ENCODE measurements at regions not wholly inside any gene's neighbourhood (a gene's known extent, or its start where the extent isn't known, plus 50 kb on each side); places are given as distances from the start of the nearest gene placed in this dataset.
"Not testable (repeated sequence)": the region's sequence is repeated elsewhere in the genome, so short reads cannot be mapped to it uniquely, and the experiment has no call there.

- no peaks in the 10 kb centered on the region for H3K36me3 ChIP-seq (ENCODE audit: control insufficient read depth in 3 of 3, insufficient read depth in 2 of 3, low read depth in 1 of 3, low read length in 3 of 3)
- no peaks in the 10 kb centered on the region for H3K27me3 ChIP-seq (ENCODE audit: control insufficient read depth in 3 of 3, insufficient read depth in 3 of 3, low read length in 3 of 3)
- H3K27ac ChIP-seq (ENCODE audit: low read depth in 1 of 3, low read length in 2 of 3), result no peak overlapping the region
- 95 to 98% (median 96%) methylated on average over 2 of the region's 2 CpGs for WGBS, 3 donors
- DNase-seq (no peak), FAIRE-seq (no peak)
- no peak overlapping the region for H3K4me3 ChIP-seq (ENCODE audit: low read depth in 1 of 3, low read length in 3 of 3)
- peaks cover 0 to 16% of the 10 kb centered on the region in 2 donors for H3K9me3 ChIP-seq (ENCODE audit: control insufficient read depth in 2 of 2, insufficient read depth in 1 of 2, low read depth in 1 of 2, low read length in 1 of 2)
- H3K4me1 ChIP-seq (ENCODE audit: control insufficient read depth in 3 of 3, insufficient read depth in 2 of 3, low read depth in 1 of 3, low read length in 2 of 3), result no peaks in the 10 kb centered on the region
These were observed 133.9 kb upstream of the TSPAN8 start for GRCh38 chr12:71291746-71292145.

- no peak for DNase-seq
- Histone ChIP-seq H3K4me3 (ENCODE audit: low read depth in 1 of 3, low read length in 3 of 3) (no peak overlapping the region), H3K27me3 (ENCODE audit: control insufficient read depth in 3 of 3, insufficient read depth in 3 of 3, low read length in 3 of 3) (no peaks in the 10 kb centered on the region), H3K9me3 (ENCODE audit: control insufficient read depth in 2 of 2, insufficient read depth in 1 of 2, low read depth in 1 of 2, low read length in 1 of 2) (no peaks in the 10 kb centered on the region), H3K4me1 (ENCODE audit: control insufficient read depth in 3 of 3, insufficient read depth in 2 of 3, low read depth in 1 of 3, low read length in 2 of 3) (no peaks in the 10 kb centered on the region), H3K36me3 (ENCODE audit: control insufficient read depth in 3 of 3, insufficient read depth in 2 of 3, low read depth in 1 of 3, low read length in 3 of 3) (no peaks in the 10 kb centered on the region), H3K27ac (ENCODE audit: low read depth in 1 of 3, low read length in 2 of 3) (no peak overlapping the region)
- 95 to 97% (median 95%) methylated on average over 1 of the region's 1 CpG for WGBS, 3 donors
- FAIRE-seq, result no peak
These were observed 126.1 kb upstream of the TSPAN8 start for GRCh38 chr12:71283883-71284282.

GRCh38 chr12:71282925-71283324 is 125.1 kb upstream of the TSPAN8 start:
- Histone ChIP-seq H3K4me3 (ENCODE audit: low read depth in 1 of 3, low read length in 3 of 3) (no peak overlapping the region), H3K36me3 (ENCODE audit: control insufficient read depth in 3 of 3, insufficient read depth in 2 of 3, low read depth in 1 of 3, low read length in 3 of 3) (no peaks in the 10 kb centered on the region), H3K9me3 (ENCODE audit: control insufficient read depth in 2 of 2, insufficient read depth in 1 of 2, low read depth in 1 of 2, low read length in 1 of 2) (no peaks in the 10 kb centered on the region), H3K27ac (ENCODE audit: low read depth in 1 of 3, low read length in 2 of 3) (no peak overlapping the region), H3K4me1 (ENCODE audit: control insufficient read depth in 3 of 3, insufficient read depth in 2 of 3, low read depth in 1 of 3, low read length in 2 of 3) (no peaks in the 10 kb centered on the region), H3K27me3 (ENCODE audit: control insufficient read depth in 3 of 3, insufficient read depth in 3 of 3, low read length in 3 of 3) (no peaks in the 10 kb centered on the region)
- DNase-seq (no peak), FAIRE-seq (no peak)
- WGBS, 3 donors, result 76 to 91% (median 88%) methylated on average over 5 of the region's 5 CpGs

GRCh38 chr12:71282020-71282419 is 124.2 kb upstream of the TSPAN8 start:
- FAIRE-seq (no peak), DNase-seq (no peak)
- WGBS, 3 donors, result 70 to 84% (median 72%) methylated on average over 4 of the region's 4 CpGs
- Histone ChIP-seq H3K4me1 (ENCODE audit: control insufficient read depth in 3 of 3, insufficient read depth in 2 of 3, low read depth in 1 of 3, low read length in 2 of 3) (no peaks in the 10 kb centered on the region), H3K9me3 (ENCODE audit: control insufficient read depth in 2 of 2, insufficient read depth in 1 of 2, low read depth in 1 of 2, low read length in 1 of 2) (no peaks in the 10 kb centered on the region), H3K4me3 (ENCODE audit: low read depth in 1 of 3, low read length in 3 of 3) (no peak overlapping the region), H3K27me3 (ENCODE audit: control insufficient read depth in 3 of 3, insufficient read depth in 3 of 3, low read length in 3 of 3) (no peaks in the 10 kb centered on the region), H3K36me3 (ENCODE audit: control insufficient read depth in 3 of 3, insufficient read depth in 2 of 3, low read depth in 1 of 3, low read length in 3 of 3) (no peaks in the 10 kb centered on the region), H3K27ac (ENCODE audit: low read depth in 1 of 3, low read length in 2 of 3) (no peak overlapping the region)

GRCh38 chr12:71281425-71281824 is 123.6 kb upstream of the TSPAN8 start:
- no peaks in the 10 kb centered on the region for H3K27me3 ChIP-seq (ENCODE audit: control insufficient read depth in 3 of 3, insufficient read depth in 3 of 3, low read length in 3 of 3)
- 78 to 80% (median 78%) methylated on average over 2 of the region's 2 CpGs for WGBS, 3 donors
- H3K9me3 ChIP-seq (ENCODE audit: control insufficient read depth in 2 of 2, insufficient read depth in 1 of 2, low read depth in 1 of 2, low read length in 1 of 2), result no peaks in the 10 kb centered on the region
- H3K36me3 ChIP-seq (ENCODE audit: control insufficient read depth in 3 of 3, insufficient read depth in 2 of 3, low read depth in 1 of 3, low read length in 3 of 3), result no peaks in the 10 kb centered on the region
- FAIRE-seq (no peak), DNase-seq (no peak)
- H3K4me3 ChIP-seq (ENCODE audit: low read depth in 1 of 3, low read length in 3 of 3), result no peak overlapping the region
- no peaks in the 10 kb centered on the region for H3K4me1 ChIP-seq (ENCODE audit: control insufficient read depth in 3 of 3, insufficient read depth in 2 of 3, low read depth in 1 of 3, low read length in 2 of 3)
- no peak overlapping the region for H3K27ac ChIP-seq (ENCODE audit: low read depth in 1 of 3, low read length in 2 of 3)

GRCh38 chr12:71277866-71278265 is 120.1 kb upstream of the TSPAN8 start:
- no peak for FAIRE-seq
- Histone ChIP-seq H3K9me3 (ENCODE audit: control insufficient read depth in 2 of 2, insufficient read depth in 1 of 2, low read depth in 1 of 2, low read length in 1 of 2) (no peaks in the 10 kb centered on the region), H3K4me3 (ENCODE audit: low read depth in 1 of 3, low read length in 3 of 3) (no peak overlapping the region), H3K36me3 (ENCODE audit: control insufficient read depth in 3 of 3, insufficient read depth in 2 of 3, low read depth in 1 of 3, low read length in 3 of 3) (no peaks in the 10 kb centered on the region), H3K27ac (ENCODE audit: low read depth in 1 of 3, low read length in 2 of 3) (no peak overlapping the region), H3K27me3 (ENCODE audit: control insufficient read depth in 3 of 3, insufficient read depth in 3 of 3, low read length in 3 of 3) (no peaks in the 10 kb centered on the region), H3K4me1 (ENCODE audit: control insufficient read depth in 3 of 3, insufficient read depth in 2 of 3, low read depth in 1 of 3, low read length in 2 of 3) (no peaks in the 10 kb centered on the region)
- peak; percentile 6 to 19 for DNase-seq
- 86 to 90% (median 88%) methylated on average over 1 of the region's 1 CpG for WGBS, 3 donors

- Histone ChIP-seq H3K4me3 (ENCODE audit: low read depth in 1 of 3, low read length in 3 of 3) (no peak overlapping the region), H3K9me3 (ENCODE audit: control insufficient read depth in 2 of 2, insufficient read depth in 1 of 2, low read depth in 1 of 2, low read length in 1 of 2) (no peaks in the 10 kb centered on the region), H3K36me3 (ENCODE audit: control insufficient read depth in 3 of 3, insufficient read depth in 2 of 3, low read depth in 1 of 3, low read length in 3 of 3) (no peaks in the 10 kb centered on the region), H3K27ac (ENCODE audit: low read depth in 1 of 3, low read length in 2 of 3) (no peak overlapping the region), H3K4me1 (ENCODE audit: control insufficient read depth in 3 of 3, insufficient read depth in 2 of 3, low read depth in 1 of 3, low read length in 2 of 3) (no peaks in the 10 kb centered on the region), H3K27me3 (ENCODE audit: control insufficient read depth in 3 of 3, insufficient read depth in 3 of 3, low read length in 3 of 3) (no peaks in the 10 kb centered on the region)
- FAIRE-seq (no peak), DNase-seq (no peak)
These were observed 118.7 kb upstream of the TSPAN8 start for GRCh38 chr12:71276541-71276940.

GRCh38 chr12:71270794-71271193 is 113.0 kb upstream of the TSPAN8 start:
- H3K4me3 ChIP-seq (ENCODE audit: low read depth in 1 of 3, low read length in 3 of 3); H3K9me3 ChIP-seq (ENCODE audit: control insufficient read depth in 2 of 2, insufficient read depth in 1 of 2, low read depth in 1 of 2, low read length in 1 of 2); DNase-seq; H3K27ac ChIP-seq (ENCODE audit: low read depth in 1 of 3, low read length in 2 of 3); H3K36me3 ChIP-seq (ENCODE audit: control insufficient read depth in 3 of 3, insufficient read depth in 2 of 3, low read depth in 1 of 3, low read length in 3 of 3); FAIRE-seq; H3K27me3 ChIP-seq (ENCODE audit: control insufficient read depth in 3 of 3, insufficient read depth in 3 of 3, low read length in 3 of 3); H3K4me1 ChIP-seq (ENCODE audit: control insufficient read depth in 3 of 3, insufficient read depth in 2 of 3, low read depth in 1 of 3, low read length in 2 of 3): not testable (repeated sequence)
- 74 to 95% (median 90%) methylated on average over 2 of the region's 2 CpGs for whole genome bisulfite sequencing, 3 donors

- H3K4me3 ChIP-seq (ENCODE audit: low read depth in 1 of 3, low read length in 3 of 3), result no peak overlapping the region
- DNase-seq, result no peak
- no peak for FAIRE-seq
- H3K27me3 ChIP-seq (ENCODE audit: control insufficient read depth in 3 of 3, insufficient read depth in 3 of 3, low read length in 3 of 3), result no peaks in the 10 kb centered on the region
- H3K27ac ChIP-seq (ENCODE audit: low read depth in 1 of 3, low read length in 2 of 3), result no peak overlapping the region
- no peaks in the 10 kb centered on the region for H3K4me1 ChIP-seq (ENCODE audit: control insufficient read depth in 3 of 3, insufficient read depth in 2 of 3, low read depth in 1 of 3, low read length in 2 of 3)
- 89 to 93% (median 91%) methylated on average over 5 of the region's 5 CpGs for WGBS, 3 donors
- no peaks in the 10 kb centered on the region for H3K36me3 ChIP-seq (ENCODE audit: control insufficient read depth in 3 of 3, insufficient read depth in 2 of 3, low read depth in 1 of 3, low read length in 3 of 3)
- no peaks in the 10 kb centered on the region for H3K9me3 ChIP-seq (ENCODE audit: control insufficient read depth in 2 of 2, insufficient read depth in 1 of 2, low read depth in 1 of 2, low read length in 1 of 2)
These were observed 112.3 kb upstream of the TSPAN8 start for GRCh38 chr12:71270057-71270456.
